SK-N-SH (cell line): ENCODE measurements at regions not wholly inside any gene's neighbourhood (a gene's known extent, or its start where the extent isn't known, plus 50 kb on each side); places are given as distances from the start of the nearest gene placed in this dataset.

Experiments used
- CTCF ChIA-PET: fragments of 300-600, 350-600 bp; formaldehyde crosslinking; extraction: SDS; loops from one replicate; lab custom pipeline; 2021; lab: Yijun Ruan, JAX
- POLR2A ChIA-PET: fragments of 350-600 bp; sonication (Branson Sonifier 250); formaldehyde crosslinking; extraction: SDS; loops from one replicate; lab custom pipeline; 2020; ENCODE audit warnings: antibody characterized with exemption, inconsistent platforms; lab: Yijun Ruan, JAX
- DNase-seq: peaks from one replicate; pipeline ENCODE4 v3.0.0; 2012
- H2AFZ ChIP-seq: fragments of 200-600 bp; sonication (generic); 2 replicates; pipeline ENCODE4 v1.8.1; 2016; ENCODE audit warnings: antibody characterized with exemption, mild to moderate bottlenecking, low read depth
- H3F3A ChIP-seq: fragments of 200-600 bp; sonication (generic); replicated peaks from 2 replicates; pipeline ENCODE3; 2016; ENCODE audit warnings: antibody characterized with exemption, mild to moderate bottlenecking; ENCODE audit not compliant: insufficient read depth
- H3K27ac ChIP-seq, 2 experiments: fragments of 200-500 bp in 1 of 2; fragments of 200-600 bp in 1 of 2; sonication (Bioruptor generic) in 1 of 2; sonication (generic), shearing (Covaris generic) in 1 of 2; 2 replicates each; pipeline versions ENCODE4 v1.5.1 to v1.6.1; 2014 to 2016; ENCODE audit warnings: low read depth in 2 of 2, inconsistent platforms in 1 of 2, low read length in 1 of 2, mild to moderate bottlenecking in 1 of 2, mixed read lengths in 1 of 2
- H3K27me3 ChIP-seq: fragments of 200-600 bp; sonication (generic), shearing (Covaris generic); 2 replicates; pipeline ENCODE4 v1.6.1; 2016; ENCODE audit warnings: mixed run types; ENCODE audit not compliant: insufficient read depth
- H3K36me3 ChIP-seq, 2 experiments: fragments of 200-500 bp in 1 of 2; fragments of 200-600 bp in 1 of 2; sonication (Bioruptor generic) in 1 of 2; sonication (generic) in 1 of 2; replicated peaks in 1 of 2; 2 replicates each; pipeline versions ENCODE3 to v1.5.1; 2014 to 2016; ENCODE audit warnings: low read length in 1 of 2, mild to moderate bottlenecking in 1 of 2; ENCODE audit not compliant: insufficient read depth in 2 of 2, control insufficient read depth in 1 of 2
- H3K4me1 ChIP-seq, 2 experiments: fragments of 200-500 bp in 1 of 2; fragments of 200-600 bp in 1 of 2; sonication (Bioruptor generic) in 1 of 2; sonication (generic), shearing (Covaris generic) in 1 of 2; 2 replicates each; pipeline versions ENCODE4 v1.5.1 to v1.6.1; 2014 to 2016; ENCODE audit warnings: low read depth in 1 of 2, low read length in 1 of 2, mixed run types in 1 of 2; ENCODE audit not compliant: insufficient read depth in 2 of 2, control insufficient read depth in 1 of 2
- H3K4me2 ChIP-seq: fragments of 200-600 bp; sonication (generic), shearing (Covaris generic); 2 replicates; pipeline ENCODE4 v1.6.1; 2017; ENCODE audit warnings: mixed run types
- H3K4me3 ChIP-seq, 2 experiments: fragments of 200-500 bp in 1 of 2; fragments of 200-600 bp in 1 of 2; sonication (Bioruptor generic) in 1 of 2; sonication (generic), shearing (Covaris generic) in 1 of 2; 2 replicates each; pipeline versions ENCODE4 v1.5.1 to v1.8.1; 2014 to 2016; ENCODE audit warnings: low read depth in 2 of 2, inconsistent platforms in 1 of 2, low read length in 1 of 2, mild to moderate bottlenecking in 1 of 2, mixed read lengths in 1 of 2, moderate library complexity in 1 of 2
- H3K79me2 ChIP-seq: fragments of 200-600 bp; sonication (generic); 2 replicates; pipeline ENCODE4 v1.8.1; 2017; ENCODE audit warnings: mild to moderate bottlenecking; ENCODE audit not compliant: insufficient read depth
- H3K9ac ChIP-seq: fragments of 200-600 bp; sonication (generic); 2 replicates; pipeline ENCODE4 v1.6.1; 2017; ENCODE audit warnings: mixed run types
- H3K9me2 ChIP-seq: fragments of 200-600 bp; sonication (generic); 2 replicates; pipeline ENCODE4 v1.6.1; 2017; ENCODE audit warnings: mixed run types
- H3K9me3 ChIP-seq: fragments of 200-600 bp; sonication (generic); 2 replicates; pipeline ENCODE4 v1.6.1; 2017; ENCODE audit warnings: mixed run types, mild to moderate bottlenecking, moderate library complexity
- H4K20me1 ChIP-seq: fragments of 200-600 bp; sonication (generic); 2 replicates; pipeline ENCODE4 v1.6.1; 2017; ENCODE audit warnings: mild to moderate bottlenecking, mixed run types; ENCODE audit not compliant: insufficient read depth
- CHD2 ChIP-seq: fragments of 150-350 bp; IDR thresholded peaks from 2 replicates; pipeline ENCODE4 v1.6.1; 2018; ENCODE audit warnings: low read length; ENCODE audit not compliant: partially characterized antibody
- EZH2phosphoT487 ChIP-seq: fragments of 200-600 bp; sonication (generic); IDR thresholded peaks from 2 replicates; pipeline ENCODE4 v1.6.1; 2017; ENCODE audit warnings: low read depth, mixed run types, mild to moderate bottlenecking, antibody characterized with exemption, moderate library complexity, borderline replicate concordance
- FOXM1 ChIP-seq: IDR thresholded peaks from 2 replicates; pipeline ENCODE4 v1.4.0; 2012; ENCODE audit warnings: low read depth, mild to moderate bottlenecking
- JUND ChIP-seq: IDR thresholded peaks from 2 replicates; pipeline ENCODE4 v1.4.0; 2012
- MAX ChIP-seq: IDR thresholded peaks from 2 replicates; pipeline ENCODE4 v1.4.0; 2012; ENCODE audit warnings: low read depth
- MEF2A ChIP-seq: IDR thresholded peaks from 2 replicates; pipeline ENCODE4 v1.4.0; 2012; ENCODE audit warnings: low read depth, borderline replicate concordance
- NRF1 ChIP-seq: IDR thresholded peaks from 2 replicates; pipeline ENCODE4 v1.6.1; 2012; ENCODE audit warnings: low read depth, mild to moderate bottlenecking, low read length
- PBX3 ChIP-seq: IDR thresholded peaks from 2 replicates; pipeline ENCODE4; 2012
- POLR2AphosphoS5 ChIP-seq: IDR thresholded peaks from 2 replicates; pipeline ENCODE4 v1.6.1; 2012; ENCODE audit warnings: low read depth, low read length
- RCOR1 ChIP-seq: fragments of 150-350 bp; IDR thresholded peaks from 2 replicates; pipeline ENCODE4 v1.6.1; 2017; ENCODE audit warnings: antibody characterized with exemption, low read length
- REST ChIP-seq: IDR thresholded peaks from 2 replicates; pipeline ENCODE4 v1.6.1; 2012; ENCODE audit warnings: mild to moderate bottlenecking, low read depth, low read length, moderate library complexity
- RFX5 ChIP-seq: IDR thresholded peaks from 2 replicates; pipeline ENCODE4 v1.6.1; 2012; ENCODE audit warnings: mild to moderate bottlenecking, improper control_type of control experiment, low read length
- SMC3 ChIP-seq: IDR thresholded peaks from 2 replicates; pipeline ENCODE4 v1.6.1; 2012; ENCODE audit warnings: low read depth, low read length, improper control_type of control experiment
- TCF12 ChIP-seq: IDR thresholded peaks from 2 replicates; pipeline ENCODE4 v1.4.0; 2012
- USF2 ChIP-seq: fragments of 150-350 bp; IDR thresholded peaks from 2 replicates; pipeline ENCODE4 v1.6.1; 2017; ENCODE audit warnings: antibody characterized with exemption, low read length, low read depth, borderline replicate concordance
- YY1 ChIP-seq: IDR thresholded peaks from 2 replicates; pipeline ENCODE4 v1.4.0; 2012; ENCODE audit warnings: low read depth, mild to moderate bottlenecking
- WGBS: methylation state at CpG from one replicate; pipeline ENCODE4 v1.1.6; 2017; ENCODE audit warnings: low lambda C conversion rate; 5-methylcytosine and 5-hydroxymethylcytosine counted together

- H3K9me3 ChIP-seq, result 0 out of 2 replicates have a peak, but pooled peaks cover 4% of the 10 kb centered on the region
- ChIA-PET POLR2A (no interaction called here), CTCF (no interaction called here)
These were observed 751.6 kb downstream of the TLR4 start for GRCh38 chr9:118455788-118456187.

More at GRCh38 chr9:118455788-118456187, 751.6 kb downstream of the TLR4 start:
- TF ChIP-seq REST (no peak), MAX (no peak), CHD2 (no peak), MEF2A (no peak), NRF1 (no peak), TCF12 (no peak), SMC3 (no peak), USF2 (no peak), FOXM1 (no peak), PBX3 (no peak), JUND (no peak), YY1 (no peak), POLR2AphosphoS5 (no peak), EZH2phosphoT487 (no peak), RCOR1 (no peak), RFX5 (no peak)
- no peak overlapping the region for H3K4me2 ChIP-seq
- no peak overlapping the region for H2AFZ ChIP-seq
- no peaks in the 10 kb centered on the region for H3K27me3 ChIP-seq
- H3K9ac ChIP-seq, result no peak overlapping the region
- H3K9me2 ChIP-seq, result no peaks in the 10 kb centered on the region
- H3K27ac ChIP-seq, result no peak overlapping the region
- H3F3A ChIP-seq, result no peaks in the 10 kb centered on the region
- H3K36me3 ChIP-seq, result no peaks in the 10 kb centered on the region
- H4K20me1 ChIP-seq, result no peaks in the 10 kb centered on the region
- H3K4me3 ChIP-seq, result no peak overlapping the region
- 52% methylated on average over 2 of the region's 2 CpGs for WGBS
- no peaks in the 10 kb centered on the region for H3K4me1 ChIP-seq
- no peak for DNase-seq
- no peaks in the 10 kb centered on the region for H3K79me2 ChIP-seq
